HG02884 (cell line): ENCODE measurements at regions not wholly inside any gene's neighbourhood (a gene's known extent, or its start where the extent isn't known, plus 50 kb on each side); places are given as distances from the start of the nearest gene placed in this dataset.
A peak's percentile ranks its signal among the peaks of the same experiment; 100 is the strongest.
"Not testable (repeated sequence)": the region's sequence is repeated elsewhere in the genome, so short reads cannot be mapped to it uniquely, and the experiment has no call there.

Experiments used
- ATAC-seq: cut with Tn5 transposase; IDR thresholded peaks from one replicate; pipeline ENCODE4 v1.9.1; 2021; ENCODE audit warnings: mild to moderate bottlenecking, moderate library complexity; ENCODE audit not compliant: unreplicated experiment

DNA sequence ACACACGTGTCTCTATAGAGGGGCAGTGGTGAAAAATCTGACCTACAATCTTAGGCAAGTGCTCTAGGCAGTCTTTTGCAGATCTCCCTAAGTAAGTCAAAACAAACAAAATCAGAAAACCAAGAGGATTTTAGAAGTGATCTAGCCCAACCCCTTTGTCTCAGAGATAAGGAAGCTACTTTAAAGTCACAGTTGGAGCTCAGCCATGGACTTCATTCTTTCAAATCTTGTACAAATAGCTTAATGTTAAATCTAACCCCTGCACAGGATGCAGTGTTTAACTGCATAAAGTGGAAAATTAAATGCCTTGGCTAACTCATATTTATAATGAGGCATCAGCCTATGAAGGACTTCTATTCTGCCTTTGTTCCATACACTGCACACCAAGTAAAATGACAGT lies 135.1 kb upstream of the RFX3 start:
- ATAC-seq: no peak

DNA sequence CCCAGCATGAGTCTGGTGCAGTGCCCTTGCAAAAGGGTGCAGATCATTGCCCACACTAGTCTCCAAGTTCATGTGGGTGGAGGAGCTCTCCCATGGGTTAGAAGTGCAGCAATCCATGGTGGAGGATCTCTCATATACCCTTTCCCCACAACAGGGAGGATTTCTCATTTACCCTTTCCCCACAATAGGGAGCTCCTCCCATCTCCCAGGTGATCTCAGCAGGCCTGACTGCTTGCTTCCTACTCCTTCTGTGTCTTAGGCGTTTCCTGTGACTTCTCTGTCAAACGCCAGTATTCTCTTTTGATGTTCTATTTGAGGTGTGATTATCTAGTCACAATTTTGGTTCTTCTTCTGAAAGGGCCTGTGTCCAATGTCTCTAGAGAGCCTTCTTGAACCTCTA lies 133.8 kb upstream of the RFX3 start:
- ATAC-seq: no peak

DNA sequence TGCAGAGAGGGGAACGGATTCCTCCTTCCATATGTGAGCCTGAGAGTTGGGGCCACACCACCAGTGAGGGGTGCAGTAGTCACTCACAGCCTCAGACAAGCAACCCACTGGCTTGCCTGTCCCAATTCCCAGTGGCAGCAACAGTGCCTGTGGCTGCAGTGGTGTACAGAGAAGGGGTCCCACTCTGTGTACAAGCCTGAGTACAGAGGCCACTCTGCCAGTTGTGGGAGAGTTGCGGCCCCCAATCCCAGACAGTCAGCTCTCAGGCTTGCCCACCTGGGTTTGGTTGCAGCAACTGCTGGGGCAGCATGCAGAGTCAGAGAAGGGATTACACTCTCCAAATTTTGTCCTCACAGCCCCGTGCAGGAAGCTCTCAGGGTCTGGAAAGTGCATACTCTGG lies 133.2 kb upstream of the RFX3 start:
- ATAC-seq: no peak

DNA sequence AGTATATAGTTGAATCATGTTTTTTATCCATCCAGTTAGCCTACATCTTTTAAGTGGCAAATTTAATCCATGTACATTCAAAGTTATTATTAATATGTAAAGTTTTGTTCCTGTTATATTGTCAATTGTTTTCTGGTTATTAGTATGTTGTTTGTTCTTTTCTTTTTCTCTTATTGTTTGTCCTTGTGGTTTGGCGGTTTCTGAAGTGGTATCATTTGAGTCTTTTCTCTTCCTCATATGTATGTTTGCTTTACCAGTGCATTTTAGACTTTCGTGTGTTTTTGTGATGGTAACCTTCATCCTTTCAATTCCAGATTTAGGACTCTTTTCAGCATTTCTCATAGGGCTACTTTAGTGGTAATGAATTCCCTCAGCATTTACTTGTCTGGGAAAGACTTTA lies 130.4 kb upstream of the RFX3 start:
- no peak for ATAC-seq

DNA sequence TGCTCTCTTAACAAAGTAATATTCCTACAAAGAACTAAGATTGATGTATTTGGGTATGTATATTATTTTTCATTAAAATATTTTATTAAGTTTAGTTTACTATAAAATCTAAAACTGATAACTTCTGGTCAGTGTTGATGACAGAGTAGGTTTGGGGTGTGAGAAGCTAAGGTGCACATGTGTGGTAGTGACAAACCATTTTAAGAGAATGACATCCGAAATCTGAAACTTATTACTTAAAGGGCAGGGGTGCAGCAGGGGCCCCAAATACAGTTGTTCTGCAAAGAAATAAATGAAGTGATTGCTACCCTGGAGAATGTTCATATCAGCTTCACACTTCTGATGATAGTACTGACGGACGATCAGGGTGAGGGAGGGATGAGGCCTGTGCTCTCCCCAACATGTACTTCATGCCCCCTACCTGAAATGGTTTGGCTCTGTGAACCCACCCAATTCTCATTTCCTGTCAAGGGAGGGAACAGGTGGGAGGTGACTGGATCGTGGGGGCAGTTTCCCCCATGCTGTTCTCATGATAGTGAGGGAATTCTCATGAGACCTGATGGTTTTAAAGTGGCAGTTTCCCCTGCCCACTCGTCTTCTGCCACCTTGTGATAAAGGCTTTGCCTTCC lies 125.3 kb upstream of the RFX3 start:
- peak; percentile 38 for ATAC-seq

DNA sequence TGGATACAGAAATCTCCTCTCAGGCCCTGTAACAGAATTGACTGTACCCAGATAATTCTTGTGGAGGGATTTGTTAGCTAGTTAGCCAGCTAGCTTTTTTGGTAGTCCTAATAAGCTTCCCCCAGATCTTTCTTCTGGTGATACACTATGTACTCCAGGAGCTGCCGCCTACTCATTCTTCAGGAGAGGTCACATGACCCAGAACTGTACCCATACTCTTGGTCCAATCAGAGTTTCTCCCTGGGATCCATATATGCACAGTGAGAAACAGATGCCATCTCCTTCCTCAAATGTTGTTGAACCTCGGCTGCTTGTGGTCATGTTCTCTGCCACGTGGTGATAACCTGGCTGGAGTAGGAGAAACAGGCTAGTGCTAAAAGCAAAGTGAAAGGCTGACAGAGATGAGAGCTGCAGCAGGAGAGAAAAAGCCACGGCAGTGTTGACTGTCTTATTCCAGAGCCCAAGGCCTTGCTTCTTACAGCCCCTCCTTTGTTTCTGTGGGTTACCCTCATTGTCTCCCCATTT lies 123.0 kb upstream of the RFX3 start:
- ATAC-seq: no peak

DNA sequence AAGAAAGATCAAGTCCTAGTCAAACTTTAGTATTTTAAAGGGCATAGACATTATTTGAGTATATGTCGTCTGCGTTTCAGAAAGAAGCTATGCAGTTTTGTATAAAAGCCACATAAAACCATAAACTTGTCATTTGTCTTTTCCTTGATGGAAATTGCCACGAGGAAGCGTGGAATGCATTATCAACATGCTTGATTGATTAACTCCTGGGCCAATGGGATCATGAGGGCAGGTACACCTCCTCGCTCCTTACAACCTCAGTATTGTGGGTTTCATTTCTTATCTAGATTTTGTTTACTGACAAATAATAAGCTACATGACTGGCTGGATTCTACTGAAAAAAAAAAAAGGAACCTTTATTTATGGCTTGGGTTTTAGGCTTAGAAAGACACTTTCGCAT lies 122.5 kb upstream of the RFX3 start:
- no peak for ATAC-seq

DNA sequence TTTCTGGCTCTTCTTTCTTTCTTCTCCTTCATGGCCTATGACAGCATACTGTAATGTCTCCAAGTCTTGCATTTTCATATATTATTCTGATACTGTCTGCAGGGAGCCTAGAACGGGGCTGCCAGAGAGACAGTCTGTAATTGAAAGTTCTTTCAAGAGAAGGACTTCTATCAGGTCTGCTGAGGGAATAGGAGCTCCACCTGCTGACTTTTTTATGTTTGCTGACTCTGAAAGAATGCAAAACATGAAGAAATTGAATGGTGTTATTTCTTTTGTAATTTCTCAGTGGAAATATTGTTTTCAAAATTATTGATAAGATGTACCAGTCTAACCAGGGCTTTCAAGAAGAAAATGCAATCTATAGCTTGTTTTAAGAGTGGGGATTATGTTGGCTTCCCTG lies 121.9 kb upstream of the RFX3 start:
- no peak for ATAC-seq

DNA sequence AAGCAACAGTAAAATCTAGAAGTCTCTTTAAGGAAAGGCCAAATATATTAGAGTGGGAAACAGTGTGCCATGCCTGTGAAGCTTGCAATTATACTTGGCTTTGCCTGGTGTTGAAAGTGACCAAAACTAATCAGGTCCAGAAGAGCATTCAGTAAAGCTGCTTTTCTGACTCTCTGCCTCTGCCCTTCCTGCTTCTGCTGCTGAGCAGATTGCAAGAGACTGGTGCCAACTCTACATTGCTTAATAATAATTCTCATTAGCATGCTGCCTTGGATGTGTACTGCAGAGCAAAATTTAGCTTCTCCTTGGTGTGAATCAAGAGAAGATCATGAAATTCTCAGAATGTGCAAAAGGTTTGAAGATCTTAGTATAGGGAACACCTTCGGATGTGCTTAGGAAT lies 120.4 kb upstream of the RFX3 start:
- ATAC-seq: no peak

DNA sequence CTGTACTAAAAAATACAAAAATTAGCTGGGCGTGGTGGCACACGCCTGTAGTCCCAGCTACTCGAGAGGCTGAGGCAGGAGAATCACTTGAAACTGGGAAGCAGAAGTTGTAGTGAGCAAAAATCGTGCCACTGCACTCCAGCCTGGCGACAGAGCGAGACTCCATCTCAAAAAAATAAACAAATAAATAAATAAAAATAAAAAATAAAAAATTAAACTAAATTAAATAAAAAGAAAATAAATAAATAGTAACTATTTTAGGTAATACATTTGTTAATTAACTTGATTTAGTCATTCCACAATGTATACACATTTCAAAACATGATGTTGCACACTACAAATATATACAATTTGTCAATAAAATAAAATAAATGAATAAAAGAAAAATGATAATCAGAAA lies 116.3 kb upstream of the RFX3 start:
- not testable (repeated sequence) for ATAC-seq

DNA sequence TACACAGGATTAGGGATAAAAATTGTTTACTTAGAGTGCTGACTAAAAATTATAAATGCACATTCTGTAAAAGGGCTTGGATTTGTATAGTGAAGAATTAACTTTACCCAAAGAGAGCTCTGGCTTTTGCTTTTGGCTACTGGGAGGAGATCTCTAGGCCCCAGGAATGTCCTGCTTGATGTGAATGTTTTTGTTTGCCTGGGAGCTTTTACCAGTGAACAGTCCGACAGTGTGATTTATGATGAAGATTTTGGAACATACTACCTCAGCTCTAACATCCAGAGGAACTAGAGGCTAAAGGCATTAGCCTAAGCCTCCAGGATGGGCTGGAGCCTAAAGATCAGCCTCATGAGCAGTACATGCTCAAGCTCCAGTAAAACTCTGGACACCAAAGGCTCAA lies 103.7 kb upstream of the RFX3 start:
- no peak for ATAC-seq

DNA sequence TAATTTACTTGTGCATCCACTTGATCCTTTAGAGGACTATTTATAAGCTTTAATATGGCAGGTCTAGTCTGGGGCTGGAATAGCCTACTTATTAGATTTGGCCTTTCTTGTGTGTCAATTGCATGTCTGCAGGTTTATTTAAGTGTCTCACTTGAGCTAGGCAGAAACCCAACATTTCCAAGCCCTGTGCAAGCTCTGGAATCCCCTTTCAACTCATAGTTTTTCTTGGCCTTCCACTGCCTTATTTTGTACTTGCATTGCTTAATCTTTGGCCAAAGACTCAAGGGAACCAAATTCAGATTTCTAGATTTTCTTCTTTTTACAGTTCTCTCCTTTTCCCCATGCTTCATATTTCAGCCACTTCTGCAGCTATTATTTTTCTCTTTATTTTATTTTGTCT lies 102.4 kb upstream of the RFX3 start:
- ATAC-seq: no peak

DNA sequence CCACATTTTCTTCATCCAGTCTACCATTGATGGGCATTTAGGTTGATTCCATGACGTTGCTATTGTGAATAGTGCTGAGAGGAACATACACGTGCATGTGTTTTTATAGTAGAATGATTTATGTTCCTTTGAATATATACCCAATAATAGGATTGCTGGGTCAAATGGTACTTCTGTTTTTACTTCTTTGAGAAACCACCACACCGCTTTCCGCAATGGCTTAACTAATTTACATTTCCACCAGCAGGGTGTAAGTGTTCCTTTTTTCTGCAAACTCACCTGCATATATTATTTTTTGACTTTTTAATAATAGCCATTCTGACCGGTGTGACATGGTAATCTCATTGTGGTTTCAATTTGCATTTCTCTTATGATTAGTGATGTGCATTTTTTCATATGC lies 82.2 kb upstream of the RFX3 start:
- ATAC-seq: peak; percentile 79

DNA sequence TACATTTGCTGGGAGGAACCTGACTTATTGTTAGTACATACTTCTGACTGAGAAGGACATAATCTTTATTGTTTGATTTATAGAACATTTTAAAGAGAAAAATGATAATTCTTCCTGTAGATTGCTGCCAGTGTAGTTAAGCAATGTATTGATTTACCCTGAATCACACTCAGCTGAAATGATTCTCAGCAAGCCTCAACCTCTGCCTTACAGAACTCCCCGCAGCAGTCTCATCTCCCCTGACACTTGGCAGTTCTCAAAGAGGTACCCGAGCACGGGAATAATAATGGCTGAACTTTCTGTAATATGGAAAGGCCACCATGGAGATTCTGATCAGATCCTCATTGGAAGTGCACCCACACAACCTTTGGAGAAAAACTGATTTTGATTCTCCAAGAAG lies 74.9 kb upstream of the RFX3 start:
- no peak for ATAC-seq

DNA sequence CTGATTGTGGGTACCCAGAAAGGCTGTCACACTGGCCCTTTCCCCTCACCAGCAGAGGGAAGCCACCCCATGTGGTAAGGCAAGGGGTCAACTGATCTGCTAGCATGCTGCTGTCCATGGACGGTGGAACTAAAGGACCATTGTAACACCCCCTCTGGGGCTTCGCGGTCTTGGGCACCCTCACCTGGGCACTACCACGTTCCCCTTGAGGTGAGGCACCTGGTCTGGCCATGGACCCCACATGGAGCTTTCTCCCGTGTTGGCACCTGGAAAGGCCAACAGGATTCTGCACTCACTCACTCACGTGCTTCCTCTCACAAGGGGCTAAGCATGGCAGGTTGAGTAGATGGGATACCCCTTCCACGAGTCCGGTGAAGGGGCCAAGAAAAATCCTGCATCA lies 72.0 kb upstream of the RFX3 start:
- ATAC-seq: no peak

DNA sequence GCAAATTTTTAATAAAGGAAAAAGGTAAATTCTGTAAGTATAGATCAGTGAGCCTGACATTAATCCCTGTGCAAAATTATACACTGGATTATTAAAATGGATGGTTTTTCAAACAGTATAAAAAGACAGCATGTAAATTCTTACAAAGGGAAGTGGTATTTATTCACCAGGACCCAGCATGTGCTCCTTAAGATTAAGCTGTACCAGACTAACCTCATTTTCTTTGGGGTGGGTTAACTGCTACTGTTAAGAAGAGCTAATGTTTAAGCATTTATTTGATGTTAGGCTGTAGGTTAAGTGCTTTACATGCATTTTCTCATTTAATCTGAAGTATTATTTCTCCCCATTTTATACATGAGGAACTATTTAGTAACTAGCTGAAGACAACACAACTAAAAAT lies 60.3 kb upstream of the RFX3 start:
- no peak for ATAC-seq

DNA sequence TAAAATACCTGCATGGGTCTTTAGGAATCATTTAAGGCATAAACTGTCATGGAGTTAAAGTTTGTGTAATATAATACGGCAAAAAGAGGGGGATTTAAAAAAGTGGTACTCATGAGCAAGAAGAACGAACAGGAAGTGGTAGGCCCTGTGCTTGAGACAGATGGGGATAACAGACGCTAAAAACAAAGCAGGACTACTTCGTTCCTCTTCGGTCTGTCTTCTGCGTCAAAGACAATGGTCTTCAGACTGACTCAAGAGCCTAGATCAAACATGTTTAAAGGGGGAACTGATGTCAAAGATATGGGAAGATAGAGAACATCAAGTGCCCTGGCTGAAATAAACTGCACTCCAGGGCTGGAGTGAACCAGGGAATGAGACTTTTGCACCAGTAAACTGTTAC lies 59.8 kb upstream of the RFX3 start:
- ATAC-seq: no peak

DNA sequence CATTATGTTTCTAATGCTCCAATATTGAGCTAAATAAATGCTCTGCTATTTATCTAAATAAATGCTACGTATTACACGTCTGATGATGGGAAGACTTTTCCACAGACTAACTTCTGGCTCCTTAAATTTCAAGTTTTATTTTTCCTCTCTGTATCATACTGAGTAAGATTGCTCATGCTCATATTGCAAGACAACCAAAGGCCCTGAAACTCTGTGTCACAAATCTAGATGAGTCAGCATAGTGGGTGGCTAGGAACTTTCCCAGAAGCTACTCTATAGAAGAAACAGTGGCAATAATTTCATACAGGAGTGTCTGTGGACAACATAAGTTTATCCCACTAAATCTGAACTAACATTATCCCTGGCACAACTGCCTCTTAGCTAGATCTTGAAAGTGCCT lies 53.0 kb upstream of the RFX3 start:
- no peak for ATAC-seq

DNA sequence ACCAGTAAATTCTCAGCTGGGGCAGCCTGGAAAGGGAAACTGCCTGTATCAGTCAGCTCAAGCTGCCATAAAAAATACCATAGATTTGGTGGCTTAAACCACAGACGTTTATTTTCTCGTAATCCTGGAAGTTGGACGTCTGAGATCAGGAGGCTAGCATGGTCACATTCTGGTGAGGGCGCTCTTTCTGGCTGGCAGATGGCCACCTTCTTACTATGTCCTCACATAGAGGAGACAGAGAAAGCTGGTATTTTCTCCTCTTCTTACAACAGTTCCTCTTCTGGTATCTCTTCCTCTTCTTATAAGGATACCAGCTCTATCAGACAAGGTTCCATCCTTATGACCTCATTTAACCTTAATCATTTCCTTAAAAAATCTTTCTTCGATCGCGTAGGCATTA lies 50.5 kb upstream of the RFX3 start:
- ATAC-seq: no peak

DNA sequence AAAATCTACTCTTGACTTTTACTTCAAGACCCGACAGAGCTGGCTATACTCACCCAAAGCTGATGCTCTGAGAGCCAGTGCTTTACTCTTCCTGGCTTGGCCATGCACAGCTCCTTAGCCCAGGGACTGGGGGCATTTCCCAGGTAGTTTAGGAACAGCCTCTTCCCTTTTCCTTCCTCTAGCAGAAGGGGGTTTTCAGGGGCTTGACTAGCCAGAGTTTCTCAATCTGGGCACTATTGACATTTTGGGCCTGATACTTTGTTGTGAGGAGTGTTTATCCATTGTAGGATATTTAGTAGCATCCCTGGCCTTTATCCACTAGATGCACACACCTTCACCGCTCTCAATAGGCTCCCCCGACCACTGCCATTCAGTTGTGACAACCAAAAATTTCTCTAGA lies 50.0 kb upstream of the RFX3 start:
- no peak for ATAC-seq
